ENCODE measurements at regions not wholly inside any gene's neighbourhood (a gene's known extent, or its start where the extent isn't known, plus 50 kb on each side); places are given as distances from the start of the nearest gene placed in this dataset.

DNA sequence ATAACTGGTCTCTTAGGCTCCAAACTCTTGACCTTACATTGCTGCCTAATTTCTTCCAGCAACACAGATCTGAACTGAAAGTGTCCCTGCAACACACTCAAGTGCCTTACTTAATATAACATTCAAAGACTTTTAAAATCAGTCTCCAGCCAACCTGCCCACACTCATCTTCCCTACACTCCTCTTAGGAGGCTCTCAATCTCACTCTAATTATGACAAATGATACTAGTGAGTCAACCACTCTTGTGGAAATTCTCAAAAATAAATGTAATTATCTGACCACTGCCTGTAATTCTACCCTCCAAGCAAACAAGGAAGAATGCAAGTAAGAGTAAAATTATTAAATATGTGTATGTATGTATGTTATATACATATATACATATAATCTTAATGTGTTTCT lies 348.1 kb upstream of the MIR17HG start:
- no peaks in the 10 kb centered on the region for H3K36me3 ChIP-seq (ENCODE audit: control insufficient read depth in 4 of 4, insufficient read depth in 3 of 4, low read depth in 1 of 4, low read length in 3 of 4)
- H3K9ac ChIP-seq (ENCODE audit: low read depth in 1 of 2, low read length in 2 of 2) = no peak overlapping the region
- peaks cover 0 to 4% (median 0%) of the 10 kb centered on the region in 4 donors for H3K27me3 ChIP-seq (ENCODE audit: control insufficient read depth in 4 of 4, insufficient read depth in 4 of 4, low read length in 3 of 4)
- no peak for DNase-seq (ENCODE audit: low spot score)
- H3K4me1 ChIP-seq (ENCODE audit: control insufficient read depth in 4 of 4, insufficient read depth in 4 of 4, low read length in 3 of 4) = no peaks in the 10 kb centered on the region
- no peak overlapping the region for H3K4me3 ChIP-seq (ENCODE audit: low read depth in 1 of 3, low read length in 3 of 3)
- TF ChIP-seq NR2F2 (IDR thresholded peaks at IDR 0.05) (no peak), TAF1 (conservative IDR thresholded peaks at IDR 0.05) (no peak), JUND (IDR thresholded peaks at IDR 0.05) (no peak), EGR1 (IDR thresholded peaks at IDR 0.05; ENCODE audit: low read depth in 2 of 2) (no peak), FOXA1 (IDR thresholded peaks at IDR 0.05) (no peak), FOXA2 (IDR thresholded peaks at IDR 0.05) (no peak), HNF4G (IDR thresholded peaks at IDR 0.05) (no peak)
- TF ChIP-seq, protein P1, sequence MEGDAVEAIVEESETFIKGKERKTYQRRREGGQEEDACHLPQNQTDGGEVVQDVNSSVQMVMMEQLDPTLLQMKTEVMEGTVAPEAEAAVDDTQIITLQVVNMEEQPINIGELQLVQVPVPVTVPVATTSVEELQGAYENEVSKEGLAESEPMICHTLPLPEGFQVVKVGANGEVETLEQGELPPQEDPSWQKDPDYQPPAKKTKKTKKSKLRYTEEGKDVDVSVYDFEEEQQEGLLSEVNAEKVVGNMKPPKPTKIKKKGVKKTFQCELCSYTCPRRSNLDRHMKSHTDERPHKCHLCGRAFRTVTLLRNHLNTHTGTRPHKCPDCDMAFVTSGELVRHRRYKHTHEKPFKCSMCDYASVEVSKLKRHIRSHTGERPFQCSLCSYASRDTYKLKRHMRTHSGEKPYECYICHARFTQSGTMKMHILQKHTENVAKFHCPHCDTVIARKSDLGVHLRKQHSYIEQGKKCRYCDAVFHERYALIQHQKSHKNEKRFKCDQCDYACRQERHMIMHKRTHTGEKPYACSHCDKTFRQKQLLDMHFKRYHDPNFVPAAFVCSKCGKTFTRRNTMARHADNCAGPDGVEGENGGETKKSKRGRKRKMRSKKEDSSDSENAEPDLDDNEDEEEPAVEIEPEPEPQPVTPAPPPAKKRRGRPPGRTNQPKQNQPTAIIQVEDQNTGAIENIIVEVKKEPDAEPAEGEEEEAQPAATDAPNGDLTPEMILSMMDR (IDR thresholded peaks at IDR 0.05; ENCODE audit: low read depth, low read length, missing input control) = no peak
- TF ChIP-seq, protein P2, sequence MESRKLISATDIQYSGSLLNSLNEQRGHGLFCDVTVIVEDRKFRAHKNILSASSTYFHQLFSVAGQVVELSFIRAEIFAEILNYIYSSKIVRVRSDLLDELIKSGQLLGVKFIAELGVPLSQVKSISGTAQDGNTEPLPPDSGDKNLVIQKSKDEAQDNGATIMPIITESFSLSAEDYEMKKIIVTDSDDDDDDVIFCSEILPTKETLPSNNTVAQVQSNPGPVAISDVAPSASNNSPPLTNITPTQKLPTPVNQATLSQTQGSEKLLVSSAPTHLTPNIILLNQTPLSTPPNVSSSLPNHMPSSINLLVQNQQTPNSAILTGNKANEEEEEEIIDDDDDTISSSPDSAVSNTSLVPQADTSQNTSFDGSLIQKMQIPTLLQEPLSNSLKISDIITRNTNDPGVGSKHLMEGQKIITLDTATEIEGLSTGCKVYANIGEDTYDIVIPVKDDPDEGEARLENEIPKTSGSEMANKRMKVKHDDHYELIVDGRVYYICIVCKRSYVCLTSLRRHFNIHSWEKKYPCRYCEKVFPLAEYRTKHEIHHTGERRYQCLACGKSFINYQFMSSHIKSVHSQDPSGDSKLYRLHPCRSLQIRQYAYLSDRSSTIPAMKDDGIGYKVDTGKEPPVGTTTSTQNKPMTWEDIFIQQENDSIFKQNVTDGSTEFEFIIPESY (IDR thresholded peaks at IDR 0.05) = no peak
- no peaks in the 10 kb centered on the region for H3K9me3 ChIP-seq (ENCODE audit: control insufficient read depth in 4 of 4, low read length in 3 of 4)
- H3K27ac ChIP-seq (ENCODE audit: low read depth in 1 of 2, low read length in 2 of 2) = no peak overlapping the region

DNA sequence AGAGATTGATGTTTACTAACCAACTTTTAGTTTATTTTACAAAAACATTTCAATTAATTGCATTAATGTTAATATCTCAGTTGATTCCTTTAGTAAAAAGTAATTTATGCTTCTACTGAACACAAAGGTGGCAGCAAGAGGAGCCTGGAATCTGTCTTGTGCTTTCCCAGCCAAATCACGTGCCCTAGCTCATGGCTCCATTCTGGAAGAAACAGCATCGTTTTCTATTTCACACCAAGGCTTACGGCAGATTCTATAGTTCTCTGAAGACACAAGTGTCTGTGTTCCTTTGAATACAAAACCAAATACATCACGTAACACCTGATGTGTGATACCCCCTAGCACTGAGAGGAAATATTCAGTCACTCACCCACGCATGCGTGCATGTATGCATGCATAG lies 346.1 kb upstream of the MIR17HG start:
- Histone ChIP-seq H3K27me3 (ENCODE audit: control insufficient read depth in 4 of 4, insufficient read depth in 4 of 4, low read length in 3 of 4) (peaks cover 0 to 4% (median 0%) of the 10 kb centered on the region in 4 donors), H3K36me3 (ENCODE audit: control insufficient read depth in 4 of 4, insufficient read depth in 3 of 4, low read depth in 1 of 4, low read length in 3 of 4) (no peaks in the 10 kb centered on the region), H3K4me1 (ENCODE audit: control insufficient read depth in 4 of 4, insufficient read depth in 4 of 4, low read length in 3 of 4) (no peaks in the 10 kb centered on the region), H3K9me3 (ENCODE audit: control insufficient read depth in 4 of 4, low read length in 3 of 4) (no peaks in the 10 kb centered on the region), H3K27ac (ENCODE audit: low read depth in 1 of 2, low read length in 2 of 2) (no peak overlapping the region), H3K4me3 (ENCODE audit: low read depth in 1 of 3, low read length in 3 of 3) (no peak overlapping the region), H3K9ac (ENCODE audit: low read depth in 1 of 2, low read length in 2 of 2) (no peak overlapping the region)
- WGBS = 82% methylated on average over 6 of the region's 6 CpGs
- no peak for DNase-seq (ENCODE audit: low spot score)
- no peak for TF ChIP-seq TAF1 (conservative IDR thresholded peaks at IDR 0.05)
- TF ChIP-seq YY1 (IDR thresholded peaks at IDR 0.05) = no peak
- TF ChIP-seq, protein P3, sequence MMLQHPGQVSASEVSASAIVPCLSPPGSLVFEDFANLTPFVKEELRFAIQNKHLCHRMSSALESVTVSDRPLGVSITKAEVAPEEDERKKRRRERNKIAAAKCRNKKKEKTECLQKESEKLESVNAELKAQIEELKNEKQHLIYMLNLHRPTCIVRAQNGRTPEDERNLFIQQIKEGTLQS (IDR thresholded peaks at IDR 0.05) = no peak
- TF ChIP-seq JUND (IDR thresholded peaks at IDR 0.05) = no peak
- no peak for TF ChIP-seq HNF4G (IDR thresholded peaks at IDR 0.05)
- TF ChIP-seq FOXA2 (IDR thresholded peaks at IDR 0.05) = no peak
- TF ChIP-seq, protein P1 (IDR thresholded peaks at IDR 0.05; ENCODE audit: low read depth, low read length, missing input control) = no peak
- TF ChIP-seq, protein P4, sequence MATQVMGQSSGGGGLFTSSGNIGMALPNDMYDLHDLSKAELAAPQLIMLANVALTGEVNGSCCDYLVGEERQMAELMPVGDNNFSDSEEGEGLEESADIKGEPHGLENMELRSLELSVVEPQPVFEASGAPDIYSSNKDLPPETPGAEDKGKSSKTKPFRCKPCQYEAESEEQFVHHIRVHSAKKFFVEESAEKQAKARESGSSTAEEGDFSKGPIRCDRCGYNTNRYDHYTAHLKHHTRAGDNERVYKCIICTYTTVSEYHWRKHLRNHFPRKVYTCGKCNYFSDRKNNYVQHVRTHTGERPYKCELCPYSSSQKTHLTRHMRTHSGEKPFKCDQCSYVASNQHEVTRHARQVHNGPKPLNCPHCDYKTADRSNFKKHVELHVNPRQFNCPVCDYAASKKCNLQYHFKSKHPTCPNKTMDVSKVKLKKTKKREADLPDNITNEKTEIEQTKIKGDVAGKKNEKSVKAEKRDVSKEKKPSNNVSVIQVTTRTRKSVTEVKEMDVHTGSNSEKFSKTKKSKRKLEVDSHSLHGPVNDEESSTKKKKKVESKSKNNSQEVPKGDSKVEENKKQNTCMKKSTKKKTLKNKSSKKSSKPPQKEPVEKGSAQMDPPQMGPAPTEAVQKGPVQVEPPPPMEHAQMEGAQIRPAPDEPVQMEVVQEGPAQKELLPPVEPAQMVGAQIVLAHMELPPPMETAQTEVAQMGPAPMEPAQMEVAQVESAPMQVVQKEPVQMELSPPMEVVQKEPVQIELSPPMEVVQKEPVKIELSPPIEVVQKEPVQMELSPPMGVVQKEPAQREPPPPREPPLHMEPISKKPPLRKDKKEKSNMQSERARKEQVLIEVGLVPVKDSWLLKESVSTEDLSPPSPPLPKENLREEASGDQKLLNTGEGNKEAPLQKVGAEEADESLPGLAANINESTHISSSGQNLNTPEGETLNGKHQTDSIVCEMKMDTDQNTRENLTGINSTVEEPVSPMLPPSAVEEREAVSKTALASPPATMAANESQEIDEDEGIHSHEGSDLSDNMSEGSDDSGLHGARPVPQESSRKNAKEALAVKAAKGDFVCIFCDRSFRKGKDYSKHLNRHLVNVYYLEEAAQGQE (IDR thresholded peaks at IDR 0.05) = no peak
- TF ChIP-seq EGR1 (IDR thresholded peaks at IDR 0.05; ENCODE audit: low read depth in 2 of 2) = no peak
- no peak for TF ChIP-seq NR2F2 (IDR thresholded peaks at IDR 0.05)
- TF ChIP-seq, protein P2 (IDR thresholded peaks at IDR 0.05) = no peak
- TF ChIP-seq FOXA1 (IDR thresholded peaks at IDR 0.05) = no peak

Measured in liver (tissue), 8 donors.